ENCODE measurements at regions not wholly inside any gene's neighbourhood (a gene's known extent, or its start where the extent isn't known, plus 50 kb on each side); places are given as distances from the start of the nearest gene placed in this dataset.
"Not testable (repeated sequence)": the region's sequence is repeated elsewhere in the genome, so short reads cannot be mapped to it uniquely, and the experiment has no call there.

- DNase-seq (ENCODE audit: low read depth): no peak
Observed at GRCh38 chr4:38514465-38515146, 149.4 kb upstream of the KLF3 start.

- no peak for DNase-seq (ENCODE audit: low read depth)
Observed at GRCh38 chr4:38516190-38516589, 147.8 kb upstream of the KLF3 start.

GRCh38 chr4:38519666-38520065 is 144.3 kb upstream of the KLF3 start:
- no peak for DNase-seq (ENCODE audit: low read depth)

DNA sequence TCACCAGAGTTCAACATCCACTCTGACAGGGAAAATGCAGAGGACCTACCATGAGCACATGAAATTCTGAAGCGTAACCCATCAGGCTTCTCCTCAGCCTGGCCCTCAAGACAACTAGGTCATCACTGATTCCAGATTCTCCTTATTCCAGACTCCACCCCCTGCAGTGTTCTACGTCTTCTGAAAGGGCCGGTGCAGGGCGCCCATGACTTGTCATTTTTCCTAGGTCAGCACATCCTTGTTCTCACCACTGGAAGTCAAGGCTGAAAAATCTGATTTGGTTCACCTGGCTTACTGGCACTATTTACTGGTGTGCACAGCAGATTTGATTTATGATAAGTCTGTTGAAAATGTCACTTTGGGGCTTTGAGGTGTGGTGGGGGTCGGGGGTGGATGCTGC is 140.9 kb upstream of the KLF3 start:
- DNase-seq (ENCODE audit: low read depth): no peak

DNA sequence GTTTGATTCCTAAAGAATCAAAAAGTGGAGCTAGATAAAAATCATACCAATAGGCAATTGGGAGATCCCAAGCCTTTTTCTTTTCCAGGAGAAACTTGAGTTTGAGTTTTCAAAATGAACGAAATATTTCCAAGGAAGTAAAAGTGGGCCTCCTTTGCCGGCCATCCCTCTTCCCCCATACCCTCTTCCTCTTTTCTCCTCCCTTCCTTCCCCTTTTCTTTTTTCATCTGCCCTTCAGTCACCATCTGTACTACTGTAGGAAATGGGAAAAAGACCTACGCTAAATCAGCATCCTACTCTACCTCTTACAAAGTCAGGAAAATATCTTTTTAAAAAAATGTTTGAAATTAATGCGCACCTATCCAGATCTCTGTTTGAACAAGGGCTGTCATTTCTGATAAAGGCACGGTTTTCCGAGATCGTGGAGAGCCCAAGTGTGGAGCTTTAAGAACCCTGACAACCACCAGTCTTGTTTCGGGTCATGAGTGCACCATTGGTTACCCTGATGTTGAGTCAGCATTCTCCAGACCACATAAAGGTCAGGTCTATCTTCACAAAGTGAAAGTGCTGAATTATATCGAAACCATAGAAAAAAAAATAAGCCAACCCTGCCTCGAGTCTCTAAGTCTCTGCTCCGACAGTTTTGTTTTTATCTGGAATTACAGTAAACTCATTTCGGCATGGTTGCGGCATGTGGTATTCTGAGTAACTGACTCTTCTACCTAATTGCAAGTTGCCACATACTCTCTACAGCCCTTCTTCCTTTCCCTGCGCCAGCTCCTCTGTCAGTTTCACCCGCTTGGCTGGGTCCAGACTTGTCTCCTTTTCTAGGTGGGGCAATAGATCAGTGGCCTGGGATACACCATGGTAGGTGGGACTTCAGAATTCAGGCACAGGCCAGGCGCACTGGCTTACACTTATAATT is 140.2 kb upstream of the KLF3 start:
- DNase-seq (ENCODE audit: low read depth): peak; percentile 4

- no peak for DNase-seq (ENCODE audit: low read depth)
Observed at GRCh38 chr4:38526412-38526811, 137.6 kb upstream of the KLF3 start.

GRCh38 chr4:38529189-38530115 is 134.5 kb upstream of the KLF3 start:
- no peak for DNase-seq (ENCODE audit: low read depth)

DNA sequence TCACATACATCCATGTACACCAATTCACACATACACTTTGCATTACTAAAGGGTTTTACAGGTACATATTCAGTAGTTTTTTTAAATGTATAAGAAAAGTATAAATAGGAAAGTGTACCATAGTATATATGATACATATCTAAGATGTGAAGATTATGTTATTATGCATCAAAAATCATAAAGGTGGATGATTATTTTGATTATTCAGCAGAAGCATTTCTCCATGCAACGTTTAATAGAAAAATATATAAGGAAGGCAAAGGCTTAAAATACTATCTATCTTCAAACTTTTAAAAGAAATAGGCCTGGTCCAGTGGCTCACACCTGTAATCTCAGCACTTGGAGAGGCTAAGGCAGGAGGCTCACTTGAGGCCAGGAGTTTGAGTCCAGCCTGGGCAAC is 133.5 kb upstream of the KLF3 start:
- DNase-seq (ENCODE audit: low read depth): no peak

- DNase-seq (ENCODE audit: low read depth): no peak
Observed at GRCh38 chr4:38531141-38531727, 132.8 kb upstream of the KLF3 start.

- no peak for DNase-seq (ENCODE audit: low read depth)
Observed at GRCh38 chr4:38532908-38533499, 131.0 kb upstream of the KLF3 start.

GRCh38 chr4:38534344-38535045 is 129.5 kb upstream of the KLF3 start:
- no peak for DNase-seq (ENCODE audit: low read depth)

- DNase-seq (ENCODE audit: low read depth): not testable (repeated sequence)
Observed at GRCh38 chr4:38535071-38535470, 128.9 kb upstream of the KLF3 start.

GRCh38 chr4:38535717-38536116 is 128.3 kb upstream of the KLF3 start:
- no peak for DNase-seq (ENCODE audit: low read depth)

DNA sequence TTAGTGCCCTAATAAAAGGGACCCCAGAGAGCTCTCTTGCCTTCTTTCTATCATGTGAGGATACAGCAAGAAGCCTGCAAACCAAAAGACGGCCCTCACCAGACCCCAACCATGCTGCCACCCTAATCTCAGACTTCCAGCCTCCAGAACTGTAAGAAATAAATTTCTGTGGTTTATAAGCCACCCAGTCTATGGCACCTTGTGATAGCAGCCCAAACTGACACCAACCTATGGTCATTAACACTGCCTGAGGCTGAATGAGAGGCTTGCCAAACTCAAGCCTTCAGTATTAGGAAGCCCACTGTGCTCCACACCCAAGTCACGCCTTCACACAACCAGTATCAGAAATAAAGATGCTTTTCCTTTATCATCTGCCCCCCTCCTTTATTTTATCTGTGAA is 127.3 kb upstream of the KLF3 start:
- no peak for DNase-seq (ENCODE audit: low read depth)

DNA sequence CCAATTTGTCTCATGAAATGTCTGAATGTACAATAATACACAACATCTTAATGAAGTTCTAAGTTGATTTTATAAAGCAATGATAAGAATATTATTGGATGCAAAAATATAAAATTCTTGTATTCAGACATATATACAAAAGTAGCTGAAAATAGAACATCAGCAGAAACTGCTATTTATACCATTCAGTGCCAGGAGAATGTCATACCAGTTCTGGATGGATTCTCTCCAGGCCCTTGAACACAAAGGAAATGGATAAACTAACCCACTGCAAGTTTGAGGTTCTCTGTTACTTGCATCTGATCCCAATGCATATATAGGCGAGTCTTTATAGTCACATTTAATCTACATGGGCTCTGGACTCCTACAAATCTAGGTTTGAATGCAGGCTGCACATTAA is 126.3 kb upstream of the KLF3 start:
- DNase-seq (ENCODE audit: low read depth): no peak

- no peak for DNase-seq (ENCODE audit: low read depth)
Observed at GRCh38 chr4:38538517-38538916, 125.5 kb upstream of the KLF3 start.

DNA sequence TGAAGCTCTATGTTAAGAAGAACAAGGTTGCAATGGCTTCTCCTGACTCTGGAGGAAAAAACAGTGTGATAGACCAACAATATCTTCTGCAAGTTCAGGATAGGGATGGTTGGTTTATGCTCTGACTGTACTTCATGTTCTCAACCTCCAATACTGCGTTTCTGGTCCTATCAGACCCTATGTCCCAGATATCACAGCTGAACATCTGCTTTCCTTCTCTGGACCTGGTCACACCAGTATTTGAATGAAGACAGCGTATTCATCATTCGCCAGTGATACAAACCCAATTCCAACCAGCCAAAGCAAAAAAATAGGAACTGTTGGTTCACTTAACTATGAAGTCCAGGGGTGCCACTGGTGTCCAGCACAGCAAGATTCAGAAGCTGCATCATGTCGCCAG is 124.5 kb upstream of the KLF3 start:
- no peak for DNase-seq (ENCODE audit: low read depth)

DNA sequence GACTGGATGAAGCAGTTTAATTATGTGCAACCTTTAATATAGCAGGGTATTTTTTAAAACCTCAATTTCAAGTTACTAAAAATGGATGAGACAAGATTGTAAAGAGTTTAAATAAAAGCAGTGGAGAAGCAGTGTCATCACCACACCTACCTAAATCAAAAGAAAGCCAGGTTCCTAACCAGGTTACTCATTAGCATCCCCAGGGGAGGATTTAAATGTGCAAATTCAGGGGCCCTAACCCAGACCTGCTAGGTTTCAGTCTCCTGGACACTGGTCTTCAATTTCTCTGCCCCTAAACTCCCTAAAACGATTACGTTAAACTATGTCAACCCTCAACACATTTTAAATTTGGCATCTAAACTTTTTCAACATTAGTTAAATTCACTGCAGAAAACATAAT is 116.9 kb upstream of the KLF3 start:
- no peak for DNase-seq (ENCODE audit: low read depth)

- no peak for DNase-seq (ENCODE audit: low read depth)
Observed at GRCh38 chr4:38548256-38548655, 115.7 kb upstream of the KLF3 start.

DNA sequence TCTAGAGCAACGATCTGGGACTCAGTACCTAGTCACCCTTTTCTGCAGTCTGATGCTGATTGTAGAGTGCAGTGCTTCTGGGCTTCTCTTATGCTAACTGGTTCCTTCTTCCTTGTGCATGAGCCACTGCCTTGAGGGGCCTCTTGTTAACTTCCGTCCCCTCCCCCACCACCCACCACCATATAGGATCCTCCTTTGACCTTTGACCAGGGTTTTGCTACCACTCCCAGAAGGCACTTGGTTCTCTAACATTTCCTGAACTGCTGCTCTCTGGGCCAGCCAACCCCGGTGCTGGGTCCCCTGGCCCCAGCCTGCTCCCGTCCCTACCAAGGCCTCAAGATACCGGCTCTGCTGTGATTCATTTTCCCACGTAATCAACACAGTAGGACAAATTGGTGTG is 104.6 kb upstream of the KLF3 start:
- DNase-seq (ENCODE audit: low read depth): no peak

GRCh38 chr4:38560340-38560739 is 103.7 kb upstream of the KLF3 start:
- DNase-seq (ENCODE audit: low read depth): no peak
